Tongue (tissue), 1 donor: ENCODE measurements at regions not wholly inside any gene's neighbourhood (a gene's known extent, or its start where the extent isn't known, plus 50 kb on each side); places are given as distances from the start of the nearest gene placed in this dataset.

Experiments
- DNase-seq: peaks from one replicate; pipeline ENCODE4 v3.0.0-alpha.2; 2015

GRCh38 chr13:80033286-80033685 lies 307.6 kb downstream of the SPRY2 start:
- no peak for DNase-seq

GRCh38 chr13:80030491-80030890 lies 310.4 kb downstream of the SPRY2 start:
- DNase-seq = peak; percentile 18

DNA sequence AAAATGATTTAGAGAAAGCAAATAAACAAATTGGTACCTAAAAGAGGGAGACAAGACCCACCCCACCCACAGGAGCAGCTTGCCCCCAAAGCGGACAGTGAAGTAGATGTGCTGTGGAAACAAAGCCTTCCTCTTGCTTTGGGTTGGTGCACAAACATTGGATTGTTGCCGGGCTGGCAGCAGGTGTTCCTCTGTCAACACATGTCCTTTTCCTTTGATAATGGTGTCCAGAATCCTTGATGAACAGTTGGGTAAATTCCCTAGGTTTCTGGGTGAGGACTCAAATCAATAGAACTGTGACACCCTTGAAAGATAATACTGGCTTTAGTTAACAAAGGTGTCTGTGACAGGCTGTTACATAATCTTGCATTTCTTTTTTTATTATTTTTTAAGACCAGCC lies 311.8 kb downstream of the SPRY2 start:
- no peak for DNase-seq

DNA sequence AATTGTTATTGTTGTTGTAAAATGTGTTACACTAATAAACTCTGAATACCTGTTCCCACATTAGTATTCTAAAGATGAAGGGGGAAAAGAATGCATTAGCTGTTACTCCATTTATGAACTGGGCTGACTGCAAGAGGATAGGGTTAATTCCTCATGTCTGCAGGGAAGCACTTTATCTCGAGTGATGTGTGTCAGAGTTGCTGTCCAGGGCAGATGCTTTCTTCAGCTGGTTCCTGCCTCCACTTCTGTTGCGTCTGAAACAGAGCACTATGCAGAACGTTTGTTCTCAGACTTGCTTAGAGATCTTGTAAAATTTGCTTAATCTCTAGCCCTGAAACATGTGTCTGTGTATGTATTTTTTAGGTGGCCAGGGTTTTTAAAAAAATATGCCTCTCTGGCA lies 318.8 kb downstream of the SPRY2 start:
- no peak for DNase-seq

- DNase-seq = no peak
Measured at GRCh38 chr13:80012251-80012650, 328.7 kb downstream of the SPRY2 start.

GRCh38 chr13:80011448-80012212 lies 329.3 kb downstream of the SPRY2 start:
- DNase-seq = no peak

- no peak for DNase-seq
Measured at GRCh38 chr13:80010846-80011245, 330.1 kb downstream of the SPRY2 start.

DNA sequence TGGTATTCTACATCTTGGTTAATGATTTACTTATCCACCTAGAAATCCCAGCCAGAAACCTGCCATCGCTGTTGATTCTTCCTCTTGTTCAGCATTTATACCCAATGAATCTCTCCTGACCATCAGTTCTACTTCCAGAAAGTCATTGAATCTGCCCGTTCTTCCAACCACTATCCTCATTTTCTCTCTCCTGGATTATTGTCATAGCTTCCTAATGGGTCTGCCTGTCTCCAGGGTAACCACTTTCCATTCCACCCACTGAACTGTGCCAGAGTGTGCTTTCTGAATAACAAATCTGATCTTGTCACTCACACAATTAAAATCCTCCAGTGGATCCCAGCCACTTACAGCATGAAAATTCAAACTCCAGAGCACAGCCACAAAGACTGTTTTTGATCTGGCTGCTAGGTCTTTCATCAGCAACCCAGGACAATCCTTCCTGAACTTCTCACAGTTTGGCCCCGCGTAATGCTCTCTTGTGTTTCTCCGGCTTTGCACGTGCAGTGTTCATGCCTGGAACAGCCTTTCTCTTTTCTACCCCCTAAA lies 330.6 kb downstream of the SPRY2 start:
- DNase-seq = no peak

GRCh38 chr13:80009760-80010159 lies 331.2 kb downstream of the SPRY2 start:
- no peak for DNase-seq

DNA sequence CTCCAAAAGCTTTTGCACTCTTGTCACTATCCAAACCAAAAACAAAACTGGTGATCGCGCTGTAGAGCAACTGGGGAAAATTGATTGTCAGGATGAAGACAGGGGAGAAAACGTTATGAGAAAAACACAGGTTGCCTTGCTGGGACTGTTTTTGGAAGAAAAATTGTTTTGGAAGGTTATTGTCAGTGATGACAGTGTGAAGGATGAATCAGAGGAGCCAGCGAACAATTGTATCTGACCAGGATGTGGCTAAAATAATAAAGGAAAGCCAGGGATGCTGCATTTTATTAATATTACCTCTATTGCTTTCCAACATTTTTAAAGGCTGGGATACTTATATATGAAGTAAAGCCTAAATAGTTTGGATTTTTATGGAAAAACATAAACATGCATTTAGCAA lies 334.0 kb downstream of the SPRY2 start:
- no peak for DNase-seq

DNA sequence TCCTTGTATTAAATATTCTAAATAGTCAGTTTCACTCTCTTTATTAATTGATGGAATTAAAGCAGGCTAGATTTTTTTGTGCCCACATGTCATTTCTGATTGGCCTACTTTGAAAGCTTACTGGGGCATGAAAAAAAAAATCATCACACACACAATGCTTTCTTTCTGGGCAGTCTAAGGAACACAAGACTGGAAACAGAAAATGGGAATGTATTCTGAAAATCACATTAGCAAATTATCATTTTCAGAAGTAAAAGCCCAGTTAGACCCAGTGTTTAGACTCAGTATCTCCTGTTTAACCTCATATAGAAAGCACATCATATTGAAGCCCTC lies 339.4 kb downstream of the SPRY2 start:
- no peak for DNase-seq

GRCh38 chr13:80000684-80001509 lies 340.0 kb downstream of the SPRY2 start:
- no peak for DNase-seq

DNA sequence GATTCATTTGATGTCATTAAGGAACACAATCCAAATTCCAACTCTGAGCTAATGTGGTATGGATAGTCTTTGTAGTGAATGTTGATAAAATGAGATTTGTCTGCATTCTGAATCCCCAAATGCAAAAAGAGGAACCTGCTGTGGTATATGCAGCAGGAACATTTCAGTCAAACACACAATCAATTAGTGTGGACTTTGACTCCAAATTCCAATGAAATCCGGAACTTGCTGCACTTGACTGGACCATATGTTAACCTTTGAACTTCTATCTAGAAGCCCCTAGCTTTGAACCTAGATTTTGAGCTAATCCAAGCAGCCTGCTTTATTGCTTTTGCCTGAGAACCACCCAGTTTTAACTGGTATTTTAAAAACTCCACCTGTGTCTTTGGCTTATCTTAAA lies 341.3 kb downstream of the SPRY2 start:
- no peak for DNase-seq

DNA sequence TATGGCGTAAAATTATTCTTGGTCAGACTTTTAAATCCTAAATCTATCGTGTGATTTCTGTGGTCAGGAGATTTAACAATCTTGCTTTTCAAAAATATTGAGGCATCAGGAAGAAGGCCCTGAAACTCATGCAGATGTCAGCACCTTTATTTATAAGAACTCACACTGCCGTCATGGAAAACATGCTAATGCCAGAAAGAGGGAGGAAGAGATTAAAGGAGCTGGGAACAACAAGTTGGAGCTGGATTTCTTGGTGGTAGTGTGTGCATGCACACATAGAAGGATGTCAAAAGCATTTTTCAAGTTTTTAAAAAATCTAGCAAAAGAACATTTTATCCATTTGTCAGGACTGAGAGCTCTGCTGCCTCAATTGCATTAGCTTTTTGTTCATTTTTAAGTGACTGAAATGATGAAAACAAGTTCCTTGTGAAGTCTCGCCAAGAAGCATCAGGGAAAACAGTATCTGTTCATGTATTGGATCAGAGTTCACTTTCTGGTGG lies 342.5 kb downstream of the SPRY2 start:
- peak; percentile 53 for DNase-seq

DNA sequence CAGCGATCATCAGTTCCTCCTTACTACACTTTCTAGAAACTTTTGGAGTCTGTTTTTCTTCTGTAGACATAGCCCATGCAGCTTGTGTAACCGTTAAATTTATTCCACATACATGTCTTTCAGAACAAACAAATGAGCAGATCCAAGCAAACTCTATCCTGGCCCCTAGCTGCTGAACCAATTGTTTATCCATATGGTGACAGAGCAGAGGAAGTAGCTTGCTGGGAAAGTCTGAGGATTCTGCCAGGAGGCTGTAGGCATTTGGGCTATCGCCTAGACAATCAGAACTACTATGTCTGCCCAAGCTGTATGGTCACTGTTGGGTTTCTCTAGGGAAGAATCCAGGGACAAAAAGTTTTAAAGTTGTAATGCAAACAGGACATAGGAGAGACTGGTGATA lies 343.7 kb downstream of the SPRY2 start:
- no peak for DNase-seq

- no peak for DNase-seq
Measured at GRCh38 chr13:79995334-79995733, 345.6 kb downstream of the SPRY2 start.

GRCh38 chr13:79992111-79992510 lies 348.8 kb downstream of the SPRY2 start:
- DNase-seq = no peak

GRCh38 chr13:79990048-79990447 lies 350.9 kb downstream of the SPRY2 start:
- no peak for DNase-seq

DNA sequence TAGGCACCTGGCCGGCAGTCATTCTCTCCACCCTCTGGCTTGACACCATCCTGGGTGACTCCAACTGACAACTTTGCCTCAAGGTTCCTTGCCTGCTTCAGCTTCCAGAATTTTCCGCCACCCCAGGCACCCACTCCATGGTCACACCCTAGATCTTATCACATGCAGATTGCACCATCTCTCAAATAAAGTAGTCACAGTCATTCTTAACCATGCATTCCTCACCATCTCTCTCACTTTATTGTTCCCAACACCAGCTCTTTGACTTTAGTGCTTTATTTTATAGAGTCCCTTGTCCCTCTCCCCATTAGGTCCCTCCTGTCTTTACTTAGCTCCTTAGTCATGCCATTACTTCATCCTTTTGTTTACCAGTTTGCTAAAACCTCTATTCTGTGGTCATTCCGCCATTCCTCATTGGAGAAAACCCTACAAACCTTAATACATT lies 351.7 kb downstream of the SPRY2 start:
- no peak for DNase-seq

- DNase-seq = no peak
Measured at GRCh38 chr13:79988573-79988972, 352.4 kb downstream of the SPRY2 start.

DNA sequence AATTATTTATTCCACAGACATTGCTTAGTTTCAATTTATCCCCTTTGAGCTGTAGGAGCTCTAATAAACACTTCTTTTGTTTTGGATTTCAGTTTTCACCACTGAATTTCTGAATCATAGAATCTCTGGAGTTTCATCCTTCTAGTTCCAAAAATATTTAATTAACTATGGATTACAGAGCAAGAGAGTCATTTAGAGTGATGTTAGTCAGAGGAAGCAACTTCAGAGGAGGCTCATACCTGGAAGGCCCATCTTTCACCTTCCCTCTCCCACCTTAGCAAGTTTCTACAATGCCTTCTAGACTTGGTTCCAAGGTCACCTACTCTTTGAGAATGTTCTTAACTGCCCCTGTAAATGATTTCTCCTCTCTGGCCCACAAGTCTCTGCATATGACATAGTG lies 353.2 kb downstream of the SPRY2 start:
- DNase-seq = no peak

DNA sequence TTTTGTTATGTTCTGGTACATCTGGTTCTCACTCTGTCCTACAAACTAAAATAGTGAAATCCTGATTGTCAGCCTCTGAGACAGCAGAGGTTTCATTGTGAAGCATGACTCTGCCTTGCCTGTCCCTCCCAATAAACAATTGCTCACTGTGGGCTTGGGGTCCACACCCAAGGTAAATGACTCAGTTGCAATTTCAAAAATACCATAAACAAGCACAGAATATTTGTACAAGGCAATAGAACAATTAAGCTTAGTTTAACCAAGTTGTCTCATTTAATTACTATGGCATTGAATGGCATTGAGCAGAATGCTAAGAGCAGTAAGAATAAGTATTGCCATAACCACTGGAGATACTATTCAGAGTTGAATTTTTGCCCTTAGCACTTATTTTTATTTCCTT lies 353.6 kb downstream of the SPRY2 start:
- DNase-seq = no peak

DNA sequence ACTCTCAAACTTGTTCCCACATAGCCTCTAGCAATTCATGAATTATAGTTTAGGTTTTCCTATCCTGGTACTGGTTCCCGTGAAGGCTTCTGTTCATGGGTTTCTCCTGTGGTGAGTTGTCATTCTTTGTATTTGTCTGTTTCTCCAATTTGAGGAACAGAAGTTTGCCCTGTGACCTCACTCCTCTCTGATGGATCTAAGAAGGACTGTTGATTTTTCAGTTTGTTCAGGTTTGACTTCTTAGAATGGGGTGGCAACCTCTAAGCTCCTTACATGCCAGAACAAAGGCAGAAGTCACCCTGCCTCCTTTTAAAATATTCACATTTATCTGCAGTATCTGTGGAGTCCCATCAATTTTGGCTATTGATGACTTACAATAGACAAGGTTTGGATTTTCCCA lies 354.0 kb downstream of the SPRY2 start:
- no peak for DNase-seq
